GM23248 (cell line): ENCODE measurements at regions not wholly inside any gene's neighbourhood (a gene's known extent, or its start where the extent isn't known, plus 50 kb on each side); places are given as distances from the start of the nearest gene placed in this dataset.

Experiments used
- DNase-seq: peaks from one replicate; pipeline ENCODE4 v3.0.0-alpha.2; 2015
- H2AFZ ChIP-seq: fragments of 200-600 bp; sonication (generic); 2 replicates; pipeline ENCODE4 v1.6.1; 2016; ENCODE audit warnings: antibody characterized with exemption
- H3F3A ChIP-seq: fragments of 200-600 bp; sonication (generic); 2 replicates; pipeline ENCODE4 v1.6.1; 2016; ENCODE audit warnings: mild to moderate bottlenecking, antibody characterized with exemption, mixed run types; ENCODE audit not compliant: insufficient read depth
- H3K27ac ChIP-seq: fragments of 200-600 bp; sonication (generic); 2 replicates; pipeline ENCODE4 v1.5.1; 2016; ENCODE audit warnings: mild to moderate bottlenecking
- H3K27me3 ChIP-seq: fragments of 200-600 bp; sonication (generic); replicated peaks from 2 replicates; pipeline ENCODE4 v1.6.1; 2016; ENCODE audit warnings: mild to moderate bottlenecking; ENCODE audit not compliant: insufficient read depth
- H3K36me3 ChIP-seq: fragments of 200-600 bp; sonication (generic); 2 replicates; pipeline ENCODE4 v1.6.1; 2016; ENCODE audit warnings: low read depth, mild to moderate bottlenecking
- H3K4me1 ChIP-seq: fragments of 200-600 bp; sonication (generic); 2 replicates; pipeline ENCODE4 v1.6.1; 2016; ENCODE audit warnings: mild to moderate bottlenecking; ENCODE audit not compliant: insufficient read depth
- H3K4me2 ChIP-seq: fragments of 200-600 bp; sonication (generic); one replicate; pipeline ENCODE4 v1.6.1; 2016; ENCODE audit warnings: mild to moderate bottlenecking; ENCODE audit not compliant: unreplicated experiment
- H3K4me3 ChIP-seq: fragments of 200-600 bp; sonication (generic); 2 replicates; pipeline ENCODE4 v1.5.1; 2016; ENCODE audit warnings: mild to moderate bottlenecking
- H3K79me2 ChIP-seq: fragments of 200-600 bp; sonication (generic); 2 replicates; pipeline ENCODE4 v1.6.1; 2016; ENCODE audit warnings: mild to moderate bottlenecking; ENCODE audit not compliant: insufficient read depth
- H3K9ac ChIP-seq: fragments of 200-600 bp; sonication (generic); 2 replicates; pipeline ENCODE4 v1.6.1; 2016; ENCODE audit warnings: mild to moderate bottlenecking
- H3K9me2 ChIP-seq: fragments of 200-600 bp; sonication (generic); 2 replicates; pipeline ENCODE4 v1.6.1; 2016; ENCODE audit warnings: mixed run types, mild to moderate bottlenecking, moderate library complexity; ENCODE audit not compliant: insufficient read depth
- H3K9me3 ChIP-seq: fragments of 200-600 bp; sonication (generic); one replicate; pipeline ENCODE4 v1.6.1; 2017; ENCODE audit warnings: low read depth
- H4K20me1 ChIP-seq: fragments of 200-600 bp; sonication (generic); 2 replicates; pipeline ENCODE4 v1.6.0; 2016; ENCODE audit not compliant: insufficient read depth
- EZH2 ChIP-seq: fragments of 200-600 bp; sonication (generic); IDR thresholded peaks from 2 replicates; pipeline ENCODE4 v1.6.1; 2018; ENCODE audit warnings: antibody characterized with exemption, mild to moderate bottlenecking; ENCODE audit not compliant: insufficient read depth, poor library complexity, severe bottlenecking
- EZH2phosphoT487 ChIP-seq: fragments of 200-600 bp; sonication (generic); IDR thresholded peaks from 2 replicates; pipeline ENCODE4 v1.6.1; 2018; ENCODE audit warnings: antibody characterized with exemption, moderate library complexity, mild to moderate bottlenecking, low read depth; ENCODE audit not compliant: insufficient read depth
- WGBS, 2 experiments: methylation state at CpG; one replicate each; pipeline ENCODE4 v1.1.6; 2015 to 2017; ENCODE audit warnings: low lambda C conversion rate in 2 of 2, low coverage in 1 of 2; ENCODE audit errors: missing lambda C conversion rate in 2 of 2; 5-methylcytosine and 5-hydroxymethylcytosine counted together
- in situ Hi-C: fragments of 300-500 bp; cut with MboI; formaldehyde crosslinking; loops from 2 replicates; pipeline ENCODE4 v1.15.0; 2020

DNA sequence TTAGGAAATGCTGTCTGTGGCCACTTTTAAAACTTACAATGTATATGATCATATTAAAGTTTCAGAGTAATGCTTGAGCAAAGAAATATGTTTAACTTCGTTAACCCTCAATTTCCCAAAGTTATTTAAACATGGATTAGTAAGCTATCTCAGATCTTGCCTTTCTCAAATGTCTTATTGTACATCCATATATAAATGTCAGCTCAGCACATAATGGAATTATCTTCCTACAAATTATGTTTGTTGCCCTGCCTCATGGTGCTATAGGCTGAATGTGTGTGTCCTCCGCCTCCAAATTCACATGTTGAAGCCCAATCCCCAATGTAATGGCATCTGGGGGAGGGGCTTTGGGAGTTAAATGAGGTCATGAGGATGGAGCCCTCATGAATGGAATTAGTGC is 200.3 kb downstream of the MINAR1 start:
- peaks cover 19% of the 10 kb centered on the region for H3K4me1 ChIP-seq
- no peak overlapping the region for H3K4me3 ChIP-seq
- H3K27me3 ChIP-seq = no peaks in the 10 kb centered on the region
- in situ Hi-C loops = no loop called here
- H3K36me3 ChIP-seq = no peaks in the 10 kb centered on the region
- no peak overlapping the region for H2AFZ ChIP-seq
- no peak overlapping the region for H3K4me2 ChIP-seq
- no peaks in the 10 kb centered on the region for H3K79me2 ChIP-seq
- 92% methylated on average over 2 of the region's 2 CpGs for WGBS, 2 experiments
- no peaks in the 10 kb centered on the region for H3K9me3 ChIP-seq
- no peak for DNase-seq
- 0 out of 2 replicates have a peak, but pooled peaks cover 7% of the 10 kb centered on the region for H3F3A ChIP-seq
- H4K20me1 ChIP-seq = no peaks in the 10 kb centered on the region
- H3K27ac ChIP-seq = no peak overlapping the region
- H3K9me2 ChIP-seq = no peaks in the 10 kb centered on the region
- H3K9ac ChIP-seq = no peak overlapping the region
- TF ChIP-seq EZH2 (no peak), EZH2phosphoT487 (no peak)

DNA sequence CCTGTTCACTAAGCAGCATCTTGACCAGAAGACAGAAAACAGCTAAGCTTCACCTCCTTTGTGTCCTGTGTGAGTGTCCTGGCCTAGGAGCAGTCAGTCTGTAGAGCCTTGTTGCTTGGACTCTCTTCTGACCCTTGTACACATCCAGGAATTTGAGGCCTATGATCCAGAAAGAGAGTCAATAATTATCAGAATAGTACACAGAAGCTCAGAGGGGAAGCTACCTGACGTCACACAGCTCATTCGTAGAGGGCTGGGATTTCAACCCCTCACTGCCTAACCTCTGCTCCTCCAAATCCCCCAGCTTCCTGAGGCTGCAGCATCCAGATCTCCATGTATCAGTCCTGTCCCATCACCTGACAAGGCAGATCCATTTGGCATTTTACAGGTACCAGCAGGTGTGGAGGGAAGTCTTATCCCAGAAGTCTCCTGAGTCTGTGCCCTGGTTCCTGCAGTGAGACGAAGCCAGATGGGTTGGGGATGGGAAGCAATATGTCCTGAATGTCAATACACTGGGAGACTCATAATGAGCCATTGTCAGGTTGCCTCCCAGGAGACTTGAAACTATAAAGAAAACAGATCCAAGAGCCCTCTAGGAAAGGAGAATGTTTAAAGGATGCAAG is 203.1 kb downstream of the MINAR1 start:
- H3K4me1 ChIP-seq = peaks cover 24% of the 10 kb centered on the region
- H3K27me3 ChIP-seq = no peaks in the 10 kb centered on the region
- H2AFZ ChIP-seq = no peak overlapping the region
- H3K27ac ChIP-seq = no peak overlapping the region
- H3K9me2 ChIP-seq = no peaks in the 10 kb centered on the region
- TF ChIP-seq EZH2 (no peak), EZH2phosphoT487 (no peak)
- H3K9me3 ChIP-seq = no peaks in the 10 kb centered on the region
- no peaks in the 10 kb centered on the region for H3K36me3 ChIP-seq
- WGBS, 2 experiments = 74 to 76% methylated on average over 3 of the region's 3 CpGs
- H3K9ac ChIP-seq = no peak overlapping the region
- no peak overlapping the region for H3K4me2 ChIP-seq
- H3F3A ChIP-seq = peaks cover 20% of the 10 kb centered on the region; the same call in 1 of the 2 replicates
- no peaks in the 10 kb centered on the region for H3K79me2 ChIP-seq
- DNase-seq = no peak
- in situ Hi-C loops = no loop called here
- H4K20me1 ChIP-seq = no peaks in the 10 kb centered on the region
- H3K4me3 ChIP-seq = no peak overlapping the region

DNA sequence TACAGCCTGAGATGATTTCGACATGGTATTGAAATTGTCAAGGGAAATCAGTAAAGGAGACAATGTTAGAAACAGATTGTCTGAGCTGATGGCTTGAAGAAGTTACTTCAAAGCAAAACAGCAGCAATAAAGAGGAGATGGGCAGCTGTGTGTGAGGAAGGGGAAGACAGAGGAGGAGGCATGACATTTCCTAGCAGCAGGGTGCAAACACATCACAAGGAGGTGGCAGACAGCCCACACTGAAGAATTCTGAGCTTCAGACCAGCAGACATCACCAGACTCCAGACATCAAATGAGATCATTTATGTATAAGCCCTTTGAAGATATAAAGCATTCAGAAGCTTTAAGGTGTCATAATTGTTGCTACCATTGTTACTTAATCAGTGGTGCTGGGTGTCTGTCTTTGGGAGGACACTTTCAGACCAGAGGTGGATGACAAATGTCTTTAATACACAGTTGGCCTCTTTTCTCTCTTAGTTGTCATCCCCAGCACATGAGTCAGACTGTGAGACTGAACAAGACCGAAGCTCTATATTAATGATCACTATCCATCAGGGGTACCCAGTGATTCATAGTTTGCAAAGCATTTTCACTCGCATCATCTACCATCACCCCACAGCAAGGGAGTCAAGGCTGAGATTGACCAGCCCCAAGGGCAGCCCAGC is 203.9 kb downstream of the MINAR1 start:
- Histone ChIP-seq H2AFZ (no peak overlapping the region), H3K9ac (no peak overlapping the region), H3K36me3 (no peaks in the 10 kb centered on the region), H3K9me2 (no peaks in the 10 kb centered on the region), H3K9me3 (no peaks in the 10 kb centered on the region), H4K20me1 (no peaks in the 10 kb centered on the region), H3K4me3 (no peak overlapping the region), H3K27ac (no peak overlapping the region), H3K4me2 (peak overlapping the region; percentile 11), H3K4me1 (peaks cover 31% of the 10 kb centered on the region), H3F3A (peaks cover 27% of the 10 kb centered on the region; the same call in 1 of the 2 replicates), H3K27me3 (no peaks in the 10 kb centered on the region), H3K79me2 (no peaks in the 10 kb centered on the region)
- peak; percentile 55 for DNase-seq
- no peak for TF ChIP-seq EZH2
- no peak for TF ChIP-seq EZH2phosphoT487
- 1 to 4% methylated on average over 3 of the region's 3 CpGs for WGBS, 2 experiments
- in situ Hi-C loops = no loop called here

DNA sequence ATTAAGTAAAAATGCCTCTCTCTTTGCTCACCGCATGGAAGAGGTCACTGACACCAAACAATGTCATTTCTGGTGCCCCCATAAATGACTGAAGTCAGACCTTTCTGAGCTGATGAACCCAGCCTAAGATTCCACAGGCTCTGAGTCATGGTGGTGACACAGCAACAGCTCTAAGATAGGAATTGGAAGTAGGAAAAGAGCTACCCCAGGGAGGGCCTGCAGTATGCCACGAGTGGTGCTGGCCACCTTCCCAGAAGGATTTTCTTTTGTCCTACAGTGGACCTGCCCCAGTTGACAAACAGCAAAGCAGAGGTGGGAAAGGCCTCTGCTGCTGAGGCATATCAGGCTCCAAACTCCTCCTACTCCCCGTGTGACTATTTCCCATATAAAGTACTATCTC is 208.1 kb downstream of the MINAR1 start:
- Histone ChIP-seq H3K36me3 (no peaks in the 10 kb centered on the region), H3K4me3 (no peak overlapping the region), H3K9me2 (no peaks in the 10 kb centered on the region), H2AFZ (no peak overlapping the region), H3K27ac (peak overlapping the region; percentile 50), H3K9me3 (no peaks in the 10 kb centered on the region), H3K79me2 (no peaks in the 10 kb centered on the region), H3K9ac (no peak overlapping the region), H3F3A (peaks cover 41% of the 10 kb centered on the region), H3K27me3 (no peaks in the 10 kb centered on the region), H3K4me2 (peak overlapping the region; percentile 11), H4K20me1 (no peaks in the 10 kb centered on the region), H3K4me1 (peaks cover 50% of the 10 kb centered on the region)
- 1 to 7% methylated on average over 3 of the region's 3 CpGs for WGBS, 2 experiments
- DNase-seq = peak; percentile 92
- in situ Hi-C loops = no loop called here
- no peak for TF ChIP-seq EZH2phosphoT487

DNA sequence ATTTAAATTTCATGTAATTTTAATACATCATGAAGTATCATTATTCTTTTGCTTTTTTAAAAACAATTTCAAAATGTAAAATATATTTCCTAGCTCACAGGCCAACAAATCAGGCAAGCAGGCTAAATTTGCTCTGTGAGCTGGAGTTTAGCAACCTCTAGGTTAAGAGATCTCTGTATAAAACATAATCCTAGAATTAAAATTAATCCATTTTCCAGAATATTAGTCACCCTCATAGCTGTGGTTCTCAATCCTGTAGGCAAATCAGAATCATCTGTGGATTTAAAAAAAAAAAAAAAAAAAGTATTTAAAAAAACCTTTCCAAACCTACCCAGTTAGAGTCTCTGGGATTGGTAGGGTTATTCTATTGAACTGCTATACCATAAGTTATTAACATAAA is 209.7 kb downstream of the MINAR1 start:
- Histone ChIP-seq H3K9ac (no peak overlapping the region), H3K9me2 (no peaks in the 10 kb centered on the region), H3K27ac (no peak overlapping the region), H3K79me2 (no peaks in the 10 kb centered on the region), H3K27me3 (no peaks in the 10 kb centered on the region), H3K4me2 (no peak overlapping the region), H3K4me3 (no peak overlapping the region), H2AFZ (no peak overlapping the region), H3K4me1 (peaks cover 38% of the 10 kb centered on the region), H3F3A (peaks cover 35% of the 10 kb centered on the region), H3K9me3 (no peaks in the 10 kb centered on the region), H3K36me3 (no peaks in the 10 kb centered on the region; the same call in 1 of the 2 replicates), H4K20me1 (no peaks in the 10 kb centered on the region)
- DNase-seq = peak; percentile 28
- TF ChIP-seq EZH2 (no peak), EZH2phosphoT487 (no peak)
- in situ Hi-C loops = no loop called here
